Keratinocyte (primary cell): ENCODE measurements at regions not wholly inside any gene's neighbourhood (a gene's known extent, or its start where the extent isn't known, plus 50 kb on each side); places are given as distances from the start of the nearest gene placed in this dataset.

Experiments used
- DNase-seq: peaks from one replicate; pipeline ENCODE4 v3.0.0-alpha.2; 2011; ENCODE audit warnings: low read depth, missing footprints, low spot score
- FAIRE-seq: peaks from 2 replicates; lab custom pipeline; 2011; peaks lifted over from hg19 to GRCh38; lab: Jason Lieb, UNC
- H2AFZ ChIP-seq: 2 replicates; pipeline ENCODE4 v1.6.0; 2012; ENCODE audit warnings: low read length, control low read depth, inconsistent platforms; ENCODE audit not compliant: control insufficient read depth
- H3K27ac ChIP-seq: 2 replicates; pipeline ENCODE4 v1.5.1; 2011; ENCODE audit warnings: low read length; ENCODE audit not compliant: control insufficient read depth, insufficient read depth
- H3K27me3 ChIP-seq: 3 replicates; pipeline ENCODE4 v1.6.0; 2011; ENCODE audit warnings: low read length; ENCODE audit not compliant: control insufficient read depth, insufficient read depth; ENCODE audit errors: extremely low read depth
- H3K36me3 ChIP-seq, 2 experiments: 2 replicates in 1 of 2; 3 replicates in 1 of 2; pipeline ENCODE4 v1.5.1; 2011; ENCODE audit warnings: low read length in 2 of 2, mild to moderate bottlenecking in 1 of 2; ENCODE audit not compliant: control insufficient read depth in 2 of 2, insufficient read depth in 2 of 2; ENCODE audit errors: extremely low read depth in 1 of 2
- H3K4me1 ChIP-seq: 3 replicates; pipeline ENCODE4 v1.5.1; 2011; ENCODE audit warnings: low read length; ENCODE audit not compliant: control insufficient read depth, insufficient read depth; ENCODE audit errors: extremely low read depth
- H3K4me2 ChIP-seq: 3 replicates; pipeline ENCODE4 v1.6.0; 2011; ENCODE audit warnings: low read depth, low read length; ENCODE audit not compliant: control insufficient read depth, insufficient read depth; ENCODE audit errors: extremely low read depth
- H3K4me3 ChIP-seq, 3 experiments: fragments of 200-600 bp in 1 of 3; sonication (generic) in 1 of 3; 2 replicates in 2 of 3; 3 replicates in 1 of 3; pipeline ENCODE4 v1.5.1; 2011 to 2016; ENCODE audit warnings: low read length in 3 of 3, mild to moderate bottlenecking in 3 of 3, control low read depth in 2 of 3, inconsistent platforms in 1 of 3, low read depth in 1 of 3, mixed read lengths in 1 of 3, mixed run types in 1 of 3, moderate library complexity in 1 of 3; ENCODE audit not compliant: control insufficient read depth in 2 of 3, insufficient read depth in 2 of 3; ENCODE audit errors: extremely low read depth in 1 of 3
- H3K79me2 ChIP-seq: 2 replicates; pipeline ENCODE4 v1.6.0; 2012; ENCODE audit warnings: low read length; ENCODE audit not compliant: control insufficient read depth, insufficient read depth
- H3K9ac ChIP-seq: 3 replicates; pipeline ENCODE4 v1.6.0; 2011; ENCODE audit warnings: low read length; ENCODE audit not compliant: control insufficient read depth, insufficient read depth; ENCODE audit errors: extremely low read depth
- H3K9me1 ChIP-seq: 3 replicates; pipeline ENCODE4 v1.6.0; 2011; ENCODE audit warnings: low read length; ENCODE audit not compliant: control insufficient read depth, insufficient read depth; ENCODE audit errors: extremely low read depth
- H3K9me3 ChIP-seq: 2 replicates; pipeline ENCODE4 v1.5.1; 2012; ENCODE audit warnings: low read depth, low read length; ENCODE audit not compliant: control insufficient read depth
- H4K20me1 ChIP-seq: 3 replicates; pipeline ENCODE4 v1.6.0; 2011; ENCODE audit warnings: low read length; ENCODE audit not compliant: control insufficient read depth, insufficient read depth; ENCODE audit errors: extremely low read depth
- EZH2 ChIP-seq: IDR thresholded peaks from one replicate; pipeline ENCODE4 v1.6.1; 2012; ENCODE audit warnings: inconsistent platforms, mild to moderate bottlenecking, low read length, moderate library complexity
- dilution Hi-C: fragments of 300-500 bp; cut with MboI; formaldehyde crosslinking; loops from one replicate; pipeline ENCODE4 v1.7.0; 2020; ENCODE audit warnings: low sequenced_read_pairs; ENCODE audit not compliant: extremely low pct_ligation_motif_present
- TF ChIP-seq, protein P1 (sequence below), 3 experiments: IDR thresholded peaks in 1 of 3; conservative IDR thresholded peaks in 1 of 3; optimal IDR thresholded peaks in 1 of 3; 2 replicates in 2 of 3; 3 replicates in 1 of 3; pipeline versions ENCODE3 to v1.5.1; 2011; ENCODE audit warnings: low read length in 3 of 3, mild to moderate bottlenecking in 3 of 3, moderate library complexity in 2 of 3, control low read depth in 1 of 3, inconsistent platforms in 1 of 3; ENCODE audit not compliant: insufficient read depth in 2 of 3; ENCODE audit errors: extremely low read depth in 1 of 3

DNA sequence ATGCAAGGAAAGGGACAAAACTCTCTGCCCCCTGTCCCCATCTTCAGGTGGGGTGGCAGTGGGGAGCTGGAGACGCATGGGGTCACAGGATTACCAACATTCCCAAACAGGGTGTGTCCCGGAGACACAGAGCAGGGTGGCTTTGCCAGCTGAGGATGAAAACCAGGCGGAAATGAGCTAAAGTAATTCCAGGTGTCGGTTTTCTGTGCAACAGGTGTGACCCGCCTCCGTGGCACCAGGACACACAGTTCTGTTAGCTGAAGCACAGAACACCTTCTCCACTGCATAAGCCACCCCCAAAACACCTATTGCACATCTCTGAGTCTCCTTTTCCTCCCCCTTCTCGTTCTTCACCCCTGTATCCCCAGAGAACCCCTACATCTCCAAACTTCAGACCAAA, 122.7 kb upstream of the GLI2 start:
- Histone ChIP-seq H3K9me1 (no peaks in the 10 kb centered on the region), H3K36me3 (no peaks in the 10 kb centered on the region), H4K20me1 (no peaks in the 10 kb centered on the region), H3K4me3 (no peak overlapping the region), H3K9ac (no peak overlapping the region), H3K4me2 (no peak overlapping the region), H3K9me3 (no peaks in the 10 kb centered on the region), H3K27ac (no peak overlapping the region), H3K4me1 (peaks cover 4% of the 10 kb centered on the region), H3K79me2 (no peaks in the 10 kb centered on the region), H2AFZ (no peak overlapping the region), H3K27me3 (no peaks in the 10 kb centered on the region)
- DNase-seq (no peak), FAIRE-seq (no peak)
- dilution Hi-C loops = no loop called here
- TF ChIP-seq, protein P1, sequence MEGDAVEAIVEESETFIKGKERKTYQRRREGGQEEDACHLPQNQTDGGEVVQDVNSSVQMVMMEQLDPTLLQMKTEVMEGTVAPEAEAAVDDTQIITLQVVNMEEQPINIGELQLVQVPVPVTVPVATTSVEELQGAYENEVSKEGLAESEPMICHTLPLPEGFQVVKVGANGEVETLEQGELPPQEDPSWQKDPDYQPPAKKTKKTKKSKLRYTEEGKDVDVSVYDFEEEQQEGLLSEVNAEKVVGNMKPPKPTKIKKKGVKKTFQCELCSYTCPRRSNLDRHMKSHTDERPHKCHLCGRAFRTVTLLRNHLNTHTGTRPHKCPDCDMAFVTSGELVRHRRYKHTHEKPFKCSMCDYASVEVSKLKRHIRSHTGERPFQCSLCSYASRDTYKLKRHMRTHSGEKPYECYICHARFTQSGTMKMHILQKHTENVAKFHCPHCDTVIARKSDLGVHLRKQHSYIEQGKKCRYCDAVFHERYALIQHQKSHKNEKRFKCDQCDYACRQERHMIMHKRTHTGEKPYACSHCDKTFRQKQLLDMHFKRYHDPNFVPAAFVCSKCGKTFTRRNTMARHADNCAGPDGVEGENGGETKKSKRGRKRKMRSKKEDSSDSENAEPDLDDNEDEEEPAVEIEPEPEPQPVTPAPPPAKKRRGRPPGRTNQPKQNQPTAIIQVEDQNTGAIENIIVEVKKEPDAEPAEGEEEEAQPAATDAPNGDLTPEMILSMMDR (optimal IDR thresholded peaks at IDR 0.05 in 1 of 3, IDR thresholded peaks at IDR 0.05 in 1 of 3, conservative IDR thresholded peaks at IDR 0.05 in 1 of 3; ENCODE audit: extremely low read depth in 1 of 3, insufficient read depth in 2 of 3, low read length in 3 of 3) = no peak
- TF ChIP-seq EZH2 = no peak

DNA sequence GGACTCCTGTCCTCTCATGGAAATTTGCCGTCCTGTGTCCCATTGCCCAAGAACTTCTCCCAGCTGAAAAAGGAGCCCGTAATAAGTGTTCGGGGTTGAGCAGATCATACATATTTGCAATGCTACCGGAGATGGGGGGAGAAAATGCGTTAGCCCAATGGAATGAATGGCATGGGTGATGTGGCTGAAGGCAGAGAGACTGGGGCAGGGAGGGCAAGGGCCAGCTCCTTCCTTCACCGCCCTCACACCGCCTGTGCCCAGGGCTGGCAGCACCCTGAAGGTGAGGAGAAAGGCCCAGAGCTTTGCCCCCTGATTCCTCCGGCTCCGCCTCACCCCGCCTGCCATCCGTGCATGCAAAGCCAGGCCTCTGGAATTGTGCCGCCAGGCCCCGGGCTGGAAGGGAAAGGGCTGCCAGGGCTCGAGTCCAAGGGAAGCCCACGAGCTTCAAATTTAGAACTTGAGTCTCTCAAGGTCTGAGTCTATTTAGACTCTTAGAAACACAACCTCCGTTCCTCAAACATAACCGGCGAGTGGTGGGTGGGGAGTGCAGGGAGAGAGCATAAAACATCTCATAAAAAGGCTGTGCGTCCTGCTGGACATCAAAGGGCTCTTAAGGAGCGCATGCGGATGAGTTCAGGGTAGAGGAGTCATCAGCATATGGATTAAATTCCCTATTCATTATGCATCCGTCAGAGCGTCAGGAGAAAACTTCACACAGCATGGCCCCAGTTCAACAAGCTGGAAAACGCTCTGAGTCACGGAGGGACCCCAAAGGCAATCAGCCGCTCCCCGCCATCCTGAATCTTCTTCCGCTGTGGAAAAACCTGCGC, 121.7 kb upstream of the GLI2 start:
- dilution Hi-C loops = no loop called here
- Histone ChIP-seq H4K20me1 (no peaks in the 10 kb centered on the region), H2AFZ (no peak overlapping the region), H3K4me2 (no peak overlapping the region), H3K9me3 (no peaks in the 10 kb centered on the region), H3K9me1 (no peaks in the 10 kb centered on the region), H3K9ac (no peak overlapping the region), H3K36me3 (no peaks in the 10 kb centered on the region), H3K27ac (no peak overlapping the region), H3K4me1 (peaks cover 4% of the 10 kb centered on the region), H3K79me2 (no peaks in the 10 kb centered on the region), H3K4me3 (no peak overlapping the region), H3K27me3 (no peaks in the 10 kb centered on the region)
- FAIRE-seq = no peak
- no peak for DNase-seq
- TF ChIP-seq, protein P1 (optimal IDR thresholded peaks at IDR 0.05 in 1 of 3, IDR thresholded peaks at IDR 0.05 in 1 of 3, conservative IDR thresholded peaks at IDR 0.05 in 1 of 3; ENCODE audit: extremely low read depth in 1 of 3, insufficient read depth in 2 of 3, low read length in 3 of 3) = no peak
- TF ChIP-seq EZH2 = no peak
